K562 (cell line): ENCODE measurements at regions not wholly inside any gene's neighbourhood (a gene's known extent, or its start where the extent isn't known, plus 50 kb on each side); places are given as distances from the start of the nearest gene placed in this dataset.

Experiments used
- ATAC-seq: fragments of 200-7000 bp; cut with Tn5 transposase; 3 replicates; pipeline ENCODE4 v1.9.1; 2020; ENCODE audit warnings: moderate library complexity
- BruUV-seq: library from RNA; stranded (reverse); fragments of 400-500 nt; replicated peaks from 2 replicates; lab custom pipeline; 2021; lab: Mats Ljungman, UMichigan
- CTCF ChIA-PET: fragments of 300-600 bp; formaldehyde crosslinking; extraction: SDS; loops from one replicate; lab custom pipeline; 2021; ENCODE audit warnings: low intra/inter-chr PET ratio; lab: Yijun Ruan, JAX
- POLR2A ChIA-PET: fragments of 300-600, 350-650 bp; sonication (Branson Sonifier 250); formaldehyde crosslinking; extraction: SDS; loops from one replicate; lab custom pipeline; 2021; ENCODE audit warnings: antibody characterized with exemption, inconsistent platforms; lab: Yijun Ruan, JAX
- DNase-seq, 4 experiments: peaks; one replicate each; pipeline versions ENCODE4 v3.0.0 to v3.0.0-alpha.2; 2011 to 2018; ENCODE audit warnings: low spot score in 3 of 4, mixed read lengths in 3 of 4; ENCODE audit errors: extremely low read depth in 1 of 4
- FAIRE-seq: peaks from 2 replicates; lab custom pipeline; 2011; peaks lifted over from hg19 to GRCh38; lab: Jason Lieb, UNC
- H2AFZ ChIP-seq: 2 replicates; pipeline ENCODE4 v1.6.0; 2011; ENCODE audit warnings: low read depth, low read length, control low read depth, inconsistent platforms
- H3K27ac ChIP-seq: fragments of 200-600 bp; 3 replicates; pipeline ENCODE4 v1.8.0; 2011; ENCODE audit warnings: low read depth, mild to moderate bottlenecking, control low read depth, inconsistent platforms, low read length, moderate library complexity, mixed read lengths; ENCODE audit errors: extremely low read depth
- H3K27me3 ChIP-seq, 2 experiments: fragments of 300-600 bp in 1 of 2; 2 replicates in 1 of 2; 3 replicates in 1 of 2; pipeline versions ENCODE4 v1.6.0 to v1.8.0; 2011; ENCODE audit warnings: inconsistent platforms in 2 of 2, low read length in 2 of 2, mild to moderate bottlenecking in 1 of 2, mixed read lengths in 1 of 2, moderate library complexity in 1 of 2; ENCODE audit not compliant: control insufficient read depth in 2 of 2, insufficient read depth in 2 of 2
- H3K36me3 ChIP-seq: fragments of 300-600 bp; 3 replicates; pipeline ENCODE4 v1.8.0; 2011; ENCODE audit warnings: mild to moderate bottlenecking, low read length, inconsistent platforms; ENCODE audit not compliant: control insufficient read depth, insufficient read depth
- H3K4me1 ChIP-seq, 2 experiments: fragments of 200-600 bp in 1 of 2; replicated peaks in 1 of 2; 2 replicates in 1 of 2; 3 replicates in 1 of 2; pipeline versions ENCODE4 v1.5.1 to v1.8.0; 2011; ENCODE audit warnings: inconsistent platforms in 2 of 2, low read length in 2 of 2, mild to moderate bottlenecking in 1 of 2, mixed read lengths in 1 of 2, moderate library complexity in 1 of 2; ENCODE audit not compliant: control insufficient read depth in 2 of 2, insufficient read depth in 2 of 2
- H3K4me2 ChIP-seq: 2 replicates; pipeline ENCODE4 v1.6.1; 2011; ENCODE audit warnings: low read length, control low read depth, inconsistent platforms, mixed read lengths; ENCODE audit not compliant: insufficient read depth
- H3K4me3 ChIP-seq: fragments of 200-600 bp; sonication (generic), shearing (Covaris generic); 2 replicates; pipeline ENCODE4 v1.5.1; 2016; ENCODE audit warnings: control low read depth, inconsistent platforms
- H3K79me2 ChIP-seq: fragments of 200-600 bp; 3 replicates; pipeline ENCODE4 v1.8.0; 2011; ENCODE audit warnings: low read length, inconsistent platforms; ENCODE audit not compliant: control insufficient read depth, insufficient read depth
- H3K9ac ChIP-seq, 2 experiments: 2 replicates each; pipeline versions ENCODE4 v1.6.0 to v1.6.1; 2011; ENCODE audit warnings: low read depth in 2 of 2, low read length in 2 of 2, control low read depth in 1 of 2, inconsistent platforms in 1 of 2, mild to moderate bottlenecking in 1 of 2, mixed read lengths in 1 of 2; ENCODE audit not compliant: insufficient read depth in 1 of 2
- H3K9me1 ChIP-seq: one replicate; pipeline ENCODE4 v1.6.0; 2011; ENCODE audit warnings: inconsistent platforms, mild to moderate bottlenecking, low read length, moderate library complexity; ENCODE audit not compliant: control insufficient read depth, insufficient read depth
- H3K9me3 ChIP-seq: replicated peaks from 2 replicates; pipeline ENCODE4 v1.5.1; 2011; ENCODE audit warnings: low read depth, low read length, inconsistent platforms; ENCODE audit not compliant: control insufficient read depth, insufficient read depth
- H4K20me1 ChIP-seq: replicated peaks from 2 replicates; pipeline ENCODE4 v1.6.1; 2011; ENCODE audit warnings: low read length, inconsistent platforms, mixed read lengths; ENCODE audit not compliant: control insufficient read depth, insufficient read depth
- FOXJ3 ChIP-seq: sonication (generic); formaldehyde crosslinking; IDR thresholded peaks from 2 replicates; pipeline ENCODE4 v1.4.0; 2020; ENCODE audit warnings: mild to moderate bottlenecking, missing genetic modification reagents
- GATA2 ChIP-seq: sonication (generic); formaldehyde crosslinking; IDR thresholded peaks from 2 replicates; pipeline ENCODE4 v1.4.0; 2020; ENCODE audit warnings: mild to moderate bottlenecking, missing genetic modification reagents
- HLTF ChIP-seq: fragments of 450-650 bp; IDR thresholded peaks from 2 replicates; pipeline ENCODE4 v1.6.1; 2016
- ILK ChIP-seq: fragments of 450-650 bp; IDR thresholded peaks from 2 replicates; pipeline ENCODE4 v1.6.1; 2016; ENCODE audit warnings: missing genetic modification characterization, low read depth, mild to moderate bottlenecking, missing compliant biosample characterization, moderate library complexity, borderline replicate concordance
- MXI1 ChIP-seq: IDR thresholded peaks from 2 replicates; pipeline ENCODE4 v1.6.1; 2011; ENCODE audit warnings: low read depth, mild to moderate bottlenecking, improper control_type of control experiment, low read length
- POLR3A ChIP-seq: IDR thresholded peaks from 2 replicates; pipeline ENCODE4 v1.6.1; 2011; ENCODE audit warnings: borderline replicate concordance, mild to moderate bottlenecking, moderate library complexity; ENCODE audit not compliant: insufficient read length, insufficient read depth; ENCODE audit errors: extremely low read depth
- ZBTB17 ChIP-seq: fragments of 450-650 bp; formaldehyde crosslinking; IDR thresholded peaks from 2 replicates; pipeline ENCODE4 v1.4.0; 2020; ENCODE audit warnings: mild to moderate bottlenecking
- ZKSCAN8 ChIP-seq: fragments of 200-800 bp; sonication (Bioruptor generic); IDR thresholded peaks from 2 replicates; pipeline ENCODE4 v1.6.1; 2016; ENCODE audit warnings: missing genetic modification characterization, missing compliant biosample characterization
- ZNF398 ChIP-seq: fragments of 250-450 bp; sonication (Bioruptor Pico); IDR thresholded peaks from 2 replicates; pipeline ENCODE4 v1.8.0; 2021; ENCODE audit warnings: moderate library complexity, mild to moderate bottlenecking, inconsistent platforms
- ZNF431 ChIP-seq: sonication (generic); formaldehyde crosslinking; IDR thresholded peaks from 2 replicates; pipeline ENCODE4 v1.8.0; 2022; ENCODE audit warnings: mild to moderate bottlenecking, missing genetic modification reagents
- WGBS: fragments of 100-300 bp; shearing (Covaris generic); methylation state at CpG from one replicate; pipeline ENCODE4 v1.1.6; 2016; ENCODE audit warnings: low coverage, mixed read lengths; ENCODE audit not compliant: insufficient coverage; ENCODE audit errors: missing lambda C conversion rate; 5-methylcytosine and 5-hydroxymethylcytosine counted together
- in situ Hi-C: fragments of 300-500 bp; cut with MboI; formaldehyde crosslinking; loops from 4 replicates; pipeline ENCODE4 v1.15.0; 2018; ENCODE audit warnings: inconsistent platforms, mixed read lengths
- intact Hi-C: fragments of 100-400 bp; cut with micrococcal nuclease; formaldehyde crosslinking; loops from 2 replicates; pipeline ENCODE4 v1.14.2; 2022

DNA sequence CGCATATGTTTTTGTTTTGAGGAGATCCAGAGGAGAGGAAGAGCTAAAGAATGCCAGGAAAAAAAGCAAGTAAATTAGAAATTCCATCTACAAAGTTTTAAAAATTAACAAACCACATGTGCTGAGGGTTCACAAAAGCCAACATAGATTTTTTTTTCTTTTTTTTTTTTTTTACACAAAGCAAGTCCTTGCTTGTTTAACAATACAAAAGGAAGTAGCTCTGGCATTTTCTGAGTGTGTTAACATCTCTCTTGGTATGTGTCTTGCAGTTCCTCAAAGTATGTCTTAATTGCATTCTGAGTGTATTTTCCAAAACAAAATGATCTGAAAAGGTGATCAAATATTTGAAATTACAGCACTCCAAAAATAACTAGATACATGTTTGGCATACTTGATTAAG, 1682.7 kb upstream of the AGA start:
- H4K20me1 ChIP-seq, result no peaks in the 10 kb centered on the region
- FAIRE-seq, result no peak
- BruUV-seq, result no TSS peak
- no peaks in the 10 kb centered on the region for H3K36me3 ChIP-seq
- in situ Hi-C loops, result no loop called here
- H3K9me3 ChIP-seq, result no peaks in the 10 kb centered on the region
- H3K4me3 ChIP-seq, result no peak overlapping the region
- H3K27ac ChIP-seq, result no peak overlapping the region
- H3K27me3 ChIP-seq, result no peaks in the 10 kb centered on the region
- WGBS, result 0% methylated on average over 1 of the region's 1 CpG
- no peak overlapping the region for H3K9ac ChIP-seq
- DNase-seq, result no peak
- CTCF ChIA-PET, result no interaction called here
- no peaks in the 10 kb centered on the region for H3K9me1 ChIP-seq
- no peak for TF ChIP-seq ZNF431
- no peak for TF ChIP-seq POLR3A
- TF ChIP-seq ZKSCAN8 (CRISPR knock-in tag), result no peak
- TF ChIP-seq HLTF, result no peak
- TF ChIP-seq FOXJ3 (CRISPR knock-in tag), result no peak
- no peak for TF ChIP-seq GATA2 (CRISPR knock-in tag)
- TF ChIP-seq ILK, result no peak
- TF ChIP-seq ZNF398 (CRISPR knock-in tag), result no peak
- TF ChIP-seq ZBTB17, result no peak
- TF ChIP-seq MXI1, result no peak
- TF ChIP-seq, all 486 proteins: peak for 0
- no peak overlapping the region for H2AFZ ChIP-seq
- POLR2A ChIA-PET, result no interaction called here
- no peaks in the 10 kb centered on the region for H3K4me1 ChIP-seq
- ATAC-seq, result no peak
- H3K79me2 ChIP-seq, result no peaks in the 10 kb centered on the region
- no peak overlapping the region for H3K4me2 ChIP-seq
- intact Hi-C loops, result no loop called here
